ENCODE measurements at regions not wholly inside any gene's neighbourhood (a gene's known extent, or its start where the extent isn't known, plus 50 kb on each side); places are given as distances from the start of the nearest gene placed in this dataset.

- no peak for DNase-seq (ENCODE audit: low read depth)
- TF ChIP-seq, protein P1, sequence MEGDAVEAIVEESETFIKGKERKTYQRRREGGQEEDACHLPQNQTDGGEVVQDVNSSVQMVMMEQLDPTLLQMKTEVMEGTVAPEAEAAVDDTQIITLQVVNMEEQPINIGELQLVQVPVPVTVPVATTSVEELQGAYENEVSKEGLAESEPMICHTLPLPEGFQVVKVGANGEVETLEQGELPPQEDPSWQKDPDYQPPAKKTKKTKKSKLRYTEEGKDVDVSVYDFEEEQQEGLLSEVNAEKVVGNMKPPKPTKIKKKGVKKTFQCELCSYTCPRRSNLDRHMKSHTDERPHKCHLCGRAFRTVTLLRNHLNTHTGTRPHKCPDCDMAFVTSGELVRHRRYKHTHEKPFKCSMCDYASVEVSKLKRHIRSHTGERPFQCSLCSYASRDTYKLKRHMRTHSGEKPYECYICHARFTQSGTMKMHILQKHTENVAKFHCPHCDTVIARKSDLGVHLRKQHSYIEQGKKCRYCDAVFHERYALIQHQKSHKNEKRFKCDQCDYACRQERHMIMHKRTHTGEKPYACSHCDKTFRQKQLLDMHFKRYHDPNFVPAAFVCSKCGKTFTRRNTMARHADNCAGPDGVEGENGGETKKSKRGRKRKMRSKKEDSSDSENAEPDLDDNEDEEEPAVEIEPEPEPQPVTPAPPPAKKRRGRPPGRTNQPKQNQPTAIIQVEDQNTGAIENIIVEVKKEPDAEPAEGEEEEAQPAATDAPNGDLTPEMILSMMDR (conservative IDR thresholded peaks at IDR 0.05; ENCODE audit: low read depth, low read length) = no peak
- H3K4me3 ChIP-seq (ENCODE audit: low read depth, low read length) = no peak overlapping the region
Observed at GRCh38 chr2:120972286-120972685, 236.6 kb downstream of the GLI2 start.

- TF ChIP-seq, protein P1 (conservative IDR thresholded peaks at IDR 0.05; ENCODE audit: low read depth, low read length) = no peak
- DNase-seq (ENCODE audit: low read depth) = no peak
- H3K4me3 ChIP-seq (ENCODE audit: low read depth, low read length) = no peak overlapping the region
Observed at GRCh38 chr2:120973196-120973595, 237.5 kb downstream of the GLI2 start.

GRCh38 chr2:120974950-120975349 is 239.3 kb downstream of the GLI2 start:
- TF ChIP-seq, protein P1 (conservative IDR thresholded peaks at IDR 0.05; ENCODE audit: low read depth, low read length) = no peak
- no peak for DNase-seq (ENCODE audit: low read depth)

GRCh38 chr2:120976501-120977307 is 241.0 kb downstream of the GLI2 start:
- no peak overlapping the region for H3K4me3 ChIP-seq (ENCODE audit: low read depth, low read length)
- TF ChIP-seq, protein P1 (conservative IDR thresholded peaks at IDR 0.05; ENCODE audit: low read depth, low read length) = no peak
- DNase-seq (ENCODE audit: low read depth) = no peak

More at GRCh38 chr2:120974950-120975349, 239.3 kb downstream of the GLI2 start:
- H3K4me3 ChIP-seq (ENCODE audit: low read depth, low read length) = no peak overlapping the region

DNA sequence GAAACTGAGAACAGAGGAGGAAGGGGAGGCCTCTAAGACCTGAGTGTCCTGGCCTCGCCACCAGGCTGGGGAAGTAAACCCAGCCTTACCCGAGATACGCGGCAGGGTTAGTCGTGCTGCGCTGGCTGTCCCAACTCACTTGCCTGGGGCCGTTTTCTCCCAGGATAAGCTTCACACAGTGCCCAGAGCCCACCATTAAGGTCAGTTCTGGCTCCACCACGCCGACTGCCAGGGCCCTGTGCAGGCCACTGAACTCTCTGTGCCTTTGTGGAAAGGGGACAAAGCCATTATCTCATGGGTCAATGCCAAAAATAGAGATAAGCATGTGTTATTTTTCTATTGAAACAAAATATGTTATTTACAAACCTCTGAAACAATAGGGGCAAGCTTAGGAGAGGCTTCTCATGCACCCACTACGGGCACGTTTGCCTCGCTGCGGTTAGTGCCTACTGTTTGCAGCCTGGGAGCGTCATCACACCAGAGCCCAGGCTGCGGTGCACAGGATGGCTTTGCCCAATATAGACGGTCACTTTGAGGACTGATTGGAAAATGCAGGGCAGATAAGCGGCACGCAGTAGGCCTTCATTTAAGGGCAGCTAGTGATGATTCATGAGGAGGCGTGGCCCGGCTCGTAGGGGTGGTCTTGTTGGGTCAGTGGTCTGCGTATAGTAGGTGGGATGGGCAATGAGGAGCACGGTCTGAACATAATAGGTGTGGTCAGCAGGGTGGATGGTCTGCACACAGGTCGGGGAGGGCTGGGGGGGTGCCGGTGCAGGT is 242.1 kb downstream of the GLI2 start:
- DNase-seq (ENCODE audit: low read depth) = no peak
- H3K4me3 ChIP-seq (ENCODE audit: low read depth, low read length) = no peak overlapping the region
- TF ChIP-seq, protein P1 (conservative IDR thresholded peaks at IDR 0.05; ENCODE audit: low read depth, low read length) = no peak

GRCh38 chr2:120978359-120979050 is 242.8 kb downstream of the GLI2 start:
- no peak overlapping the region for H3K4me3 ChIP-seq (ENCODE audit: low read depth, low read length)
- DNase-seq (ENCODE audit: low read depth) = no peak
- TF ChIP-seq, protein P1 (conservative IDR thresholded peaks at IDR 0.05; ENCODE audit: low read depth, low read length) = no peak

Data from epithelial cell of proximal tubule (primary cell).